HG03460 (cell line): ENCODE measurements at regions not wholly inside any gene's neighbourhood (a gene's known extent, or its start where the extent isn't known, plus 50 kb on each side); places are given as distances from the start of the nearest gene placed in this dataset.

ENCODE experiments used
- ATAC-seq: cut with Tn5 transposase; IDR thresholded peaks from one replicate; pipeline ENCODE4 v1.9.1; 2021; ENCODE audit not compliant: unreplicated experiment

DNA sequence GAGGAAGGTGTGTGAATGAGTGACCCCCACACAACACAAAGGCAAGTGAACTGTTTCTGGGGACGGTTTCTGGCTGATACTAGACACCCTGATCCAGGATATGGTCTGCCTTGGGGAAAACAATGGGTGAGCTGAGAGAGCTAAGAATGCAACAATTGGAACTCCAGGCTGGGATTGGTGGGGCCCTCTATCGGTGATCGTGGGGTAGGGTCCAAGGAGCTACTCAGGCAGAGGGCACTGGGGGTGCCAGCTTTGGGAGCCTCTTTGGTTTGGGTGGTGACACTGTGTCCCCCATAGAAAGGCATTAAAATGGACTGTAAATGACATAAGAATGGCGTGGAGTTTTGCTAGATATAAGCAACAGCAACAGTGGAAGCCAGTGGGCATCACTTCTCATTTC, 439.1 kb downstream of the DMAC1 start:
- ATAC-seq = no peak

DNA sequence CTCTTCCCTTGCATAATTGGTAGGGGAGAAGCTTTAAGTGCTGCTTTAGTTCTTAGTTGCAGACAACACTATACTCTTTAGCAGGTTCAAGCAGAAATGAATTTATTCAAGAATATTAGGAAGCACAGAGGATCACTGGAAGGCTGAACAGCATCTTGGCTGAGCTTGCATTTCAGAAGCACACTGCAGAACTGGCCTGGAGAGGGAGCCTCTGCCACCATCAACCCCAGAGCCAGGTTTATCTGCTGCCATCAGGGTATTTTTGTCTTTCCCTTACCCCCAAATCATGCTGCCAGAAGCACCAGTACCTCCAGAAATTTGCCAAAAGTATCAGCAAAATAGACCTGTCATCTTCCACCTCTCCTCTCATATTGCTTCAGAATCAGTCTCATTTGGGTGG, 440.7 kb downstream of the DMAC1 start:
- ATAC-seq = no peak

DNA sequence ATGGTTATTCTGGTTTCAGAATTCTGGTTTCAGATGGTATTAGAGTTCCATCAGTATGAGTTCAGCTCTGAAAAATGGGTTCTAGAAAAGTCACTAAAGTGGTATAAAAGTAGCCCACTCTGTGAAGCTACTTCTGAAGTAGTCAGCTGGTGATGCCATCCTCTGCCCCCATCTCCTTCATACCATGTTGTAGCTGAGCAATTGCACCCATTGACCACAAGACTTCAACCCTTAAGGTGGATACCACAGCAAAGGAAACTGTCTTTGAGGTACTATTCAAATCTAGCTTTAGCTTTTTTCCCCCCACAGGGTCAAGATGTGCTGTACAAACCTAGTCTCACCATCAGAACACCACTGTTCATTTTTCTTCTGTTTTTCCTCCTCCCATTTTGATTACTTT, 444.9 kb downstream of the DMAC1 start:
- no peak for ATAC-seq

DNA sequence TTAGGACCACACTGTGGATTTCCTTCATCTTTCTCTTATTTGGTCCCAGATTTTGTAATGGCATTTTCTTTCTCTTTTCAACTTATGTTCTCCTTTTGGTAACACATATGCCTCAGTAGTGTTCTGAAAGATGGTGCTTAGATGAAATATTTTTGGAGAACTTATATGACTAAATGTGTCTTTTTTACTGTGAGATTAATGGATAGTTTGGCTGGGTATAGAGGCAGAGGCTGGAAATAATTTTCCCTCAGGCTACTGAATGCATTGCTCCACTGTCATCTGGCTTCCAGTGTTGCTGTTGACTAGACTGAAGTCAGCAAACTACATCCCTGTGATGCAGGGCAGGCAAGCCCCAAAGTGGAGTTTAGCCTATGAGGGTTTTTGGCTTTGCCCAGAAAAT, 450.9 kb downstream of the DMAC1 start:
- ATAC-seq = no peak

DNA sequence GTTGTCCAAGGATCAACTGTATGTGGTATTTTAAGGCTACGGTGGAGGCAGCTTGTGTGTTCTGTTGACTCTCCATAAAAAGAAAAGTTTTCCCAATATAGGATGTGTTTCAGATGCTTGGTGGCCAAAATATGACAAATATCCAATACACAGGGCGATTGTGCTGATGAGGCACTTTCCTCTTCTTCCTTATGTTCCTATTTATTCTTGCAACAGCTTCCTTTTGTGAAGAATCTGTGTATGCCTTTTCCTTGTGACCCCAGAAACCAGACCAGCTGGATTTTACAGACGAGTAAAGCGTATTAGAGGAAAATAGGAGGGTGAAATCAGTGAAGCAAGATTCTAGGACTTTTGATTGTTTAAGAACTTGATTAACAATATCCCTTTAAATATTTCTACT, 452.0 kb downstream of the DMAC1 start:
- ATAC-seq = no peak

DNA sequence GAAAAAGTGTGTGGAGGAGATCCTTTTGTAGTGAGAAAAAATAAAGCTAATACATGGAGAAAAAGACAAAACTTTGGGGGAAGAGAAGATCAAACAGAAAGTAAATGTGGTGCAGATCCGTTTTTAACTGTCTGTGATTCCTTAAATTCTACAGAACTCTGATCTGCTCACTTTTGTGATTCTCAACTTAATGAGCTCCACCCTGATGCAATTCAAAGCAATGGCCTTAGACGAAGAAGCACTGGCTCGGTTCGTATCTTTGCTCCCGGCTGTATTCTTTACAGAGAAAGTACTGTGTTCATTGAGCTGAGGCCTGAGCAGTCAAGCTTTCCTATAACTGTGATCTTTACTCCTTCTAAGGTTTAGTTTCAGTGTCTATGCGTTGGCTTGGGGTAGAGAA, 453.4 kb downstream of the DMAC1 start:
- no peak for ATAC-seq

DNA sequence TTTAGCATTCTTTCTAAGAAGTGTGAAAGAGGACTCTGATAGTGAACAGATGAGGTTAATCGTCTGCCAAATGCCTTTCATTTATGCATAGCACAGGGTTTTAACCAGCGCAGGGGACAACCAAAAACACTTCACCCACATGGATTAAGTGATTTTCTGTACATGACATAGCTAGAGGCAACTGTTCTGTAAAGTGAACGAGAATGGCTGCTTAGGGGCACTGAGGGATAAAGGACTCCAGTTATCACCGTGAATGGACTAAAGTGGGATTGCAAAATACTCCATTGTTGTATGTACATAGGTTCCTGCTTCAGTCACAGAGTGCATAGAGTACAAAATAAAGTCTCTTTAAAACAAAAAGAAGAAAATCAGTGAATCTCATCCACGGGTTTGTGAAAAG, 456.8 kb downstream of the DMAC1 start:
- no peak for ATAC-seq

DNA sequence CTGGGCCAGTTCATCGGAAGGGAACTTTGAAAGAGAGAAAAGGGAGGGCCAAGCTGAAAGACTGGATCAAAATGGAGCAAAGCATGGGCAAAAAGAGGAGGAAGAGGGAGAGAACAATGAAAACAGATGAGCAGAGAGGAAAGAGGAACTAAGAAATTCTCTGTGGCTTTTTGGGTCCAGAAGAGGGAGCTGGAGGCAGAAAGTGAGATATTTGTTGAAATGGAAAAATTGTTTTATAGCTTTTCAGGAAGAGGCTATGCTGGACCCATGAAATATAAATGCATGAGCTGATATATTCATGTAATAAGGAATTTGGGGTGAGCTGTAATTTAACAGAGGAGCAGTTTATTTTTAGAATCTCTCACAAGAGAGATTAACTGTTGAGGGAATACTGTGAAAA, 457.3 kb downstream of the DMAC1 start:
- ATAC-seq = no peak

DNA sequence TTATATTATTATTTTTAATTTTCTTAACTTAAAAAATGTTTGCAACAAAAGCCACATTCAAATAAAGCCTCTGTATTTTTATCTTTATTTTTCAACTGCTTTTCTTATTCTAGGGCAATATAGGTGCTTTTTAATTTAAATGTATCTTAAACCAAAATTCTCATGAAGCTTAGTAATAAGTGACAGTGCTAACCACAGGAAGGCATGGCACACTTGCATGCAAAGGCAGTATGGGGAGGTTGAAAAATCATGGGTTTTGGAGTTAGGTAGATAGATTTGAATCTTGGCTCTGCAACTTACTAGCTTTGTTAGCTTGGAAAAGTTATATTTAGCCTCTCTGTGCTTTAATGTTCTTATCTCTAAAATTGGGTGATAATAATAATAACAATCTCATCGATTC, 458.0 kb downstream of the DMAC1 start:
- ATAC-seq = no peak

DNA sequence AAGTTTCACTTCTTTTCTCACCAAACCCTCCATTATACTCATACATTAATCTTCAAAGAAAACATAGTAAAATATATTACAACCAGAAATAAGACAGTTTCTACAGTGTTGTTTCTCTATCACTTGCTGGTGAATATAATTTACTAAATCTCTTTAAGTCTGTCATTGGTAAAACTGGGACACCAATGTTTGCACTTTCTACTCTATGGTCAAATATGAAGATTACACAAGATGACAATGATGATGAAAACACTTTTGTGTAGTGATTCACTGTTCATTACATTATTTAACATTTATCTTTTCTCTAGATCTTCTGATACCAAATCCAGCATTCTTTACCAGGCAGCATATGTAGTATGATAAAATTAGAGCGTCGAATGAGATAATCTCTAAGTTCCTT, 459.1 kb downstream of the DMAC1 start:
- ATAC-seq = no peak

DNA sequence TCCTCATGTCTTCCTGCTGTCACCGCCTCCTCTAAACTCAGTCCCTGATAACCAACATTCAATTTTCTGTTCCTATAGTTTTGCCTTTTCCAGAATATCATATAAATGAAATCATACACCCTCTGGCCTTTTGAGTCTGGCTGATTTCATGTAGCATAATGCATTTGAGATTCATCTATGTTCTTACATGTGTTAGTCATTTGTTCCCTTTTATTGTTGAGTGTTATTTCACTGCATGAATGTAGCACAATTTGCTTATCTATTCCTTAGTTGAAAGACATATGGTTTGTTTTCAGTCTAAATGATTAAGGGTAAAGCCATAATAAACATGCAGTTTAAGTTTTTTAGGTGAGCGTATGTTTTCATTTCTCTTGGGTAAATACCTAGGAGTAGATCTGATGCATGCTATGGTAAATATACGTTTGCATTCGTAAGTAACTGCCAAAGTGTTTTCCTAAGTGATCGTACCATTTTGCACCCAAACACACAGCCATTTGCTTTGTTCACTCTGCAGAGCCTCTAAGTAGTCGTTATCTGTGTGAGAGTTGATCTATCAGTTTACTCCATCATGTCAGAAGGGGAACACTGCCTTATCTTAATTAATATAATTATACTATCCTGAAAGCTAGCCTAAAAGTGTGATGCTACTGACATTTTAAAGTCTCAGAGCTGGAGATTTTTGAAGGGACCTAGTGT, 460.8 kb downstream of the DMAC1 start:
- ATAC-seq = no peak

DNA sequence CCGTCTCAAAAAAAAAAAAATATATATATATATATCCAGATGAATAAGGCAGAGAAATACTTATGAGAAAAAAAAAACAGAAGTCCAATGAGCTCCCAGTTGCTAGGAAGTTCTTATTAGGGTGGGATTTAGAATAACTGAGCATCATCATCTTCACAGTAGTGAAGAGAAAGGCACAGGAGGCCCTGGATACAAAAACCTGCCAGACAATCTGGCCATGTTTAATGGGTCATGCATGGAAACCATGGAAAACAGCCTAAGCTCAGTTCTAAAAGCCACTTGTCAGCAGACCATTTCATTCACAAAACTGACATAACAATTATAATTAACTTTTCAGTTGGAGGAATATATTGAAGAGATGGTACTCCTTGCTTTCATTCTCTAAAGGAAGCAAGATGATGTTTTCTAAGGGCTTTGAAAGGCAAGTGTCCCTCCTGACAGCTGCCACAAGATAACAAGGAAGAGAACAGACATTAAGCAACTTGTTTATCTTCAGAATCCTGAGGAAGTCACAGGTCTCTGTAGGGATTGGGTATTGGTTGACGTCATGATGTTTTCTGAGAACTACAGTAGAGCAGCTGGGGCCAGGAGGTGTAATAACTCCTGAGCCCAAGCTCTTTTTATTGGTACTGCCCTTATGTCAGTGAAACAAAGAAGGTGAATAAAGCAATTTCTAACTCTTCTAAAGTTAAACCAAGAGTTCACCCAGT, 463.1 kb downstream of the DMAC1 start:
- ATAC-seq = no peak

DNA sequence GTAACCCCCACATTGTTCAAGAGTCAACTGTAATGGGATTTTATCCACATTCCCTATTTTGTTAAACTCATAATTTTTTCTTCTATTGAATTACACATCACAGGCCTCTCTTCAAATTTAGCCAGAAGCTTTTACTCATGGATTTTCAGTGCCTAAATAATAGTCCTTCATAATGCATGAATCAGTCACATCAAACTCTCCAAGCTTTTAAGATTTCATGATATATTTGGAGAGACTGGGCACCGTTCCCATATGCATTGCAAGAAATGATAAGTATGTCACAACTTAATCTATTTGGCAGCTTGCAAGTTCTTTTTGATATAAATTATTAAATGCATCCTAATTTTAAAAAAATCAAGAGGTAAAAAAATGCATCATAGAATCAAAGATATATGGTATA, 465.9 kb downstream of the DMAC1 start:
- ATAC-seq = no peak

DNA sequence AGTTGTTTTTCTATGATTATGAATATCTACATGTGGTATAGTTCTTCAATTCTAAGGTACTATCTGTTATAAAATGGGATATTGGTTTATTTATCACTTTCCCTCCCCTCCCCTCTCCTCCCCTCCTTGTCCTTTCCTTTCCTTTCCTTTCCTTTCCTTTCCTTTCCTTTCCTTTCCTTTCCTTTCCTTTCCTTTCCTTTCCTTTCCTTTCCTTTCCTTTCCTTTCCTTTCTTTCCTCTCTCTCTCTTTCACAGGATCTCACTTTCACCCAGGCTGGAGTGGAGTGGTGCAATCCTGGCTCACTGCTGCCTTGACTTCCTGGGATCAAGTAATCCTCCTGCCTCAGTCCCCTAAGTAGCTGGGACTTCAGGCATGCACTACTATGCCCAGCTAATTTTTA, 466.8 kb downstream of the DMAC1 start:
- ATAC-seq = no peak

DNA sequence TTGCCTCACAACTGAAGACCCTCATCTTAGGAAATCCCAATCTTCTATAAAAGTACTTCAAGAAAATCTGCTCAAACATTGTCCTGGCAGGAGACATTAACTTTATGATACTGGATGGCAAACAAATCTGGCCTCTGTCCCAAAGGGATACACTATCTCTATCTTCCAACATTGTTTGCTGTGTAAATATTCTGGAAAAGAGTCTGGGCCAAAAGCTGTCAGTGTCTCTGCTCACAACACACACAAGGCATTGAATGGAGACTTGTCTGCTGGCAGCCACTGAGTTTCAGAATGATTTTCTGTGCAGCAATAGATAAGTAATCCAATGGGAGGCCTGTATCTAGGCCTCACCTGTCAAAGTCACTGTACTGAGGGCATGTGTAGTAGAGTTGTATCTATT, 471.1 kb downstream of the DMAC1 start:
- ATAC-seq = no peak

DNA sequence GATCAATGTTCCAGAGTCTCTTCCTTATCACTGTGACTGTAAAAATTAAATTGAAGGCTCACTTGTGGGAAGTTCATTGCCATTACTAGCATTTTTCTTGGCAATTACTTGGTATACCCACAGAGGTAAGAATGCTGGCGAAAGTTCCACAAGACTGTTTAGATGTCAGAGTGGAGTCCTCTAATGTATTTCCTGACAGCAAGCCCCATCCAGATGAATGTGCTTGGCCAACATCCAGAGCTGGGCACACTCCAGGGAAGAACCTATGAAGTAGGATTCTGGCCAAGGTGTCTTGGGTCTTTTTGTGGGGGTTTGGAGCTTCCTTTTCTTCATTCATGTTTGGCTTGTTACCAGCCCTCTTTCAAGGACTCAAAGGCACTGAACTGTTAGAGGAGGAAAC, 473.6 kb downstream of the DMAC1 start:
- no peak for ATAC-seq

DNA sequence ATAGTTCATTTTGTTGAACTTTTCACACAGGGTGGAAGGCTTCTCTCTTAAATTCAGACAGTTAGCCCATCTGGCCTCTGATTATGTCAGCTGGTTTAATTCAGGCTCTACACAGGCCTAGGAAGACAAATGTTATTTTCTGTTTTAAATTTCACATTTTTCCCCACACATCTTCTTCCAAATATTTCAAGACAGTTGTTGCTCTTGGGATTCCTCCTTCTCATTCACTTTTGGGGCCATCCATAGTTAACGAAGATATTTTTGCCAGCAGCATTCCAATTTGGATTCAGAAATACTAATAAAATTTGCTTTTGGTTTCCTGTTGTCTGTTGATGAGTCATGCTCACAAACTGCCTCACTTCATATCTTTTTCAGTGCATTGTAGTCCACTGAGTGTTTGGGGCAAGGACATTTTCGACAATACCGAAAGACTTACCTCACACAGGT, 475.4 kb downstream of the DMAC1 start:
- no peak for ATAC-seq

DNA sequence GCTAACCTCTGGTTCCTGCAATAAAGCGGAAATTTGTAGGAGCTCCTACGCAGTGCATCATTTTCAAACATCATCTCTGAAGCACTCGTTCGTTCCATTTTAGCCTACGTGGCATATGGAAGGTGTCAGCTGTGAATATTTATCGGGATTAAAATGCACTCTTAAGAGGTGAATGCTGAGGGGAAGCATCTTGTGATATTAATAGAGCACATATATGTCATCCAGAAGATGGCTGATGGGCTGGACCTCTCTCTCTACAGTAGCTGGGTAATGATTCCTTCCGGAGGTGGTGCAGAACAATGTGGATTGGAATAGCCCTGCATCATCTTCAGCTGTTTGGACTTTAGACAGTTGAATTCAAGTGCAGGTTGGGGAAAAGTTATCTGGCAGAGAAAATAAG, 478.7 kb downstream of the DMAC1 start:
- ATAC-seq = no peak

DNA sequence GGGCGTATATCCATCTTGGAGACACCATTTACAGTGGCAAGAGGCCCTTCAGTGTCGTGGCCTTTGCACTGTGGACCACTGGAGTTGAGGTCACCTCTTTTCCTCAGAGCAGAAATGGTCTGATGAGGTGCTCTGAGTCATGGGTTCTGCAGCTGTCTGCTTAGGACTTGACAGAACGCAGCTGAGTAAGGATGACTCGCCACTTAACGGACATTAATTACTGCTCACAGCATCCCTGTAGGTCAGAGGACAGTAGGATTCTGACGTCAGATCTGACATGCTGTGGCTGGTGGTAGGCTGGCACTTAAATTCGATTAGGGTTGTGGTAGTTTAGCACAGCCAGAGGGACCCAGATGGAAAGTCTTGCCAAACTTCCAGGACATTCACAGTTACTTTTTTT, 479.4 kb downstream of the DMAC1 start:
- no peak for ATAC-seq

DNA sequence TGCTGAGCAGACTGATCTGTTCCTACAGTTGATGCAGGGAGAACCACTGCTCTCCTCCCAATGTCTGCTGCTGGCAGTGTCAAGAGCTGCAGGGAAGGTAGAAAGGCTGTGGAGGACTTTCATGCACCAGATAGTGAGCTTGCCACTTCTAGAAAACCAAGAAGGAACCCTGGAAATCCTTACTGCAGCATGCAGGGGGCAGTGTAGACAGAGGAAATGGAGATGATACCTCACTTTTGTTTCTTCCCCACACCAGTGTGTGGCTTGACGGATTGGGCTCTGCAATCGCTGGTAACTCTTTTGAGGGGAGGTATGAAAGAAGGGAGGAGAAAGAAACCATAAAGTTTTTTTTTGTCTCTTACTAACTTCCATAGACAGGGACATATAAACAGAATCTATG, 480.7 kb downstream of the DMAC1 start:
- no peak for ATAC-seq

DNA sequence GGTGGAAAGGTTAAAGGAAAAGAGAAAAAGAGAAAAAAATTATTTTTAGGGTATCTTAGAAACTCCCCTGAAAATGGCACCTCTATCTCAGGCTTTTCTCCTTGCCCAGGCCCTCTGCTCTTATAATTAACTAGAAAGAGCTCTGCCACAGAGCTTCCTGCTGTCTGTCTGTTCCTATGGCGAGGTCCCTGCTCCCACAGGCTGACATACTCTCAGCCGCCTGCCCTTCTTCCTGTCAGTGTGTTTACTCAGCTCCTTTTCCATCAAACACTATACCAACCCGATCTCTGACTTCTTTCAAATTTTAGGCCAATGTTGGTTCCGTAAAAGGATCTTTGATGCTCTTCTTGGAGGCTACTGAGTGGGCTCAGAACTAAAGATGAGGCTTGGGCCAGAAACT, 482.6 kb downstream of the DMAC1 start:
- no peak for ATAC-seq

DNA sequence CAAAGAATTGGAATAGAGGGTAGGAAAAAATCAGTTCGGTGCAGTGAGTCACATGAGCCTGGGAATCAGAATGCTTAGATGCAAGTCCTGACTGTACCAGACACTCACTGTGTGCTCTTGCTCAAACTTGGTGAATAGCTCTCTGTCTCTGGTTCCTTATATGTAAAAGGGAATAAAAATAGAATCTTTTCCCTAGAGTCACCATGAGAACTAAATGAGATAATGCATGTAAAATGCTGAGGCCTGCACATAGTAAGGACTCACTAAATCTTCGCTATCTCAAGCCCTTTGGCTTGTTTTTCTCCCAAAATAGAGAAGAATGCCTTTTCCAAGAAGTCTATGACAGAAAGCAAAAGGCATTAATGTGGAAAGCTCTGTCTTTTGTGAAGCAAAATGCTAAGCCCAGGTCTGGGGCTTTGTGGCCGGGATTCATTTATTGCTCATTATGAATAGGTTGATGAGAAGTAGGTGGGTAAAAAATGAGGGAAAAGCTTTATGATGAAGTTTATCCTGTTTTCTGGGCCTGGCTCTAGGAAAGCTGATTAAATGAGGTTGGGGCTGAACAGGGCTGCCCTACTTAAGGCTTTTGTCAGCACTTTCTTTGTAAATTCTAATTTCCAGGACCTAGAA, 483.3 kb downstream of the DMAC1 start:
- no peak for ATAC-seq
